ENCODE measurements at regions not wholly inside any gene's neighbourhood (a gene's known extent, or its start where the extent isn't known, plus 50 kb on each side); places are given as distances from the start of the nearest gene placed in this dataset.

DNA sequence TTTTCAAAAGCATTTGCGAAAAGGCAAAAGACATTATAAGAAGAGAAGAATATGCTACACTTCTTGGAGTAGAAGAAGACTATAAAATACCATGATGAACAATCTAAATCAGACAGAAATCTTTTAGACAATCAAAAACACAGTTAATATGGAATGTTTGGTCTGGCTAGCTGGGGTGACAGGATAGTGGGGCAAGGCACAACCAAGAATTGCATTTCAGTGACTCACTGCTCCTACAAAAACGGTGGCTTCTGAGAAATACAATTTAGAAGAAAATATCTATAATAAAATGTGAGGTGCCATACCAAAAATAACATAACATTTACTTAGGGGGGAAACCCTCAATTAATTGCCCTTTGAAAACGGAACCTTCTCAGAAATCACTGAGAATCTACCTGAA is 363.4 kb downstream of the NPR3 start:
- TF ChIP-seq, protein P1, sequence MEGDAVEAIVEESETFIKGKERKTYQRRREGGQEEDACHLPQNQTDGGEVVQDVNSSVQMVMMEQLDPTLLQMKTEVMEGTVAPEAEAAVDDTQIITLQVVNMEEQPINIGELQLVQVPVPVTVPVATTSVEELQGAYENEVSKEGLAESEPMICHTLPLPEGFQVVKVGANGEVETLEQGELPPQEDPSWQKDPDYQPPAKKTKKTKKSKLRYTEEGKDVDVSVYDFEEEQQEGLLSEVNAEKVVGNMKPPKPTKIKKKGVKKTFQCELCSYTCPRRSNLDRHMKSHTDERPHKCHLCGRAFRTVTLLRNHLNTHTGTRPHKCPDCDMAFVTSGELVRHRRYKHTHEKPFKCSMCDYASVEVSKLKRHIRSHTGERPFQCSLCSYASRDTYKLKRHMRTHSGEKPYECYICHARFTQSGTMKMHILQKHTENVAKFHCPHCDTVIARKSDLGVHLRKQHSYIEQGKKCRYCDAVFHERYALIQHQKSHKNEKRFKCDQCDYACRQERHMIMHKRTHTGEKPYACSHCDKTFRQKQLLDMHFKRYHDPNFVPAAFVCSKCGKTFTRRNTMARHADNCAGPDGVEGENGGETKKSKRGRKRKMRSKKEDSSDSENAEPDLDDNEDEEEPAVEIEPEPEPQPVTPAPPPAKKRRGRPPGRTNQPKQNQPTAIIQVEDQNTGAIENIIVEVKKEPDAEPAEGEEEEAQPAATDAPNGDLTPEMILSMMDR (IDR thresholded peaks at IDR 0.05): no peak

- TF ChIP-seq, protein P1 (IDR thresholded peaks at IDR 0.05): no peak
These were observed 364.6 kb downstream of the NPR3 start for GRCh38 chr5:33075731-33076130.

DNA sequence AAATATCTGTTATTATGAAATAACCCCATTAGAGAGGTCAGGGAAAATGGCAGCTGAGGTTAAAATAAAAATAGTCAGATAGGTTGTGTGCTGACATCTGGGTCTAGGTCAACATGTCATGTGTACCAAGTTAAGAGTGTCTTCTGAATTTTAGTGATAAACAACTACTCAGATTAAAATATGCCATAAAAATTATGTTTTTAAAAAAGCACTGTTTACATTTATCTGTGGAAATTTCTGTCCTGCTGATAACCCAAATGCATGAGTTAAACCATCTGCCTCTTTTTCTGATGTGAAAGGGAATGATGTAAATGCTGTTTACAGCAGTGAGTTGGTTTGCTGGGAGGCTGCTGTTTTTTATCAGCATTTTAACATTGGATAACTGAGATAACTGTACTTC is 361.2 kb upstream of the TARS1 start:
- TF ChIP-seq, protein P1 (IDR thresholded peaks at IDR 0.05): no peak

DNA sequence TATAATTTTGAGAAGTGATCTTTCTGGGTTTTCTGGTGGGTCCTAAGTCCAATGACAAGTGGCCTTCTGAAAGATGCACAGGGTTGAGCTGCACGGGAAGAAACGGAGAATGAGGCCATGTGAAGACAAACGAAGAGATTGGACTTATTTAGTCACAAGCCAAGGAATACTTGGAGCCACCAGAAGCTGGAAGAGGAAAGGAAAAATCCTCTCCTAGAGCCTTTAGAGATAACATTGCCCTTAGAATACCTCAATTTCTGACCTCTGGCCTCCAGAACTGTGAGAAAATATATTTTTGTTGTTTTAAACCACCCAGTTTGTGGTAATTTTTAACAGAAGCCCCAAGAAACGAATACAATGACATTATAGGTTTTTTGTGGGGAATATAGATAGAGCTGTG is 360.5 kb upstream of the TARS1 start:
- TF ChIP-seq, protein P1 (IDR thresholded peaks at IDR 0.05): no peak

DNA sequence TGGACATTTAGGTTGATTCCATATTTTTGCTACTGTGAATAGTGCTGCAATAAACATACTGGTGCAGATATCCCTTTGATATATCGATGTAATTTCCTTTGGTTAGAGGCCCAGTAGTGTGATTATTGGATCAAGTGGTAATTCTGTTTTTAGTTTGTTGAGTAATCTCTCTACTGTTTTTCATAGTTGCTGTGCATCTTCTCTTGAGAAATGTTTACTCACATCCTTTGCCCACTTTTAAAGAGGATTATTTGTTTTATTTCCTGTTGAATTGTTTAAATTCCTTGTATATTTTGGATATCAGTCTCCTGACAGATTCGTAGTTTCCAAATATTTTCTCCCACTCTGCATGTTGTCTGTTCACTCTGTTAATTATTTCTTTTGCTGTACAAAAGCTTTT is 352.6 kb upstream of the TARS1 start:
- TF ChIP-seq, protein P1 (IDR thresholded peaks at IDR 0.05): no peak

- TF ChIP-seq, protein P1 (IDR thresholded peaks at IDR 0.05): no peak
These were observed 349.0 kb upstream of the TARS1 start for GRCh38 chr5:33091571-33092363.

DNA sequence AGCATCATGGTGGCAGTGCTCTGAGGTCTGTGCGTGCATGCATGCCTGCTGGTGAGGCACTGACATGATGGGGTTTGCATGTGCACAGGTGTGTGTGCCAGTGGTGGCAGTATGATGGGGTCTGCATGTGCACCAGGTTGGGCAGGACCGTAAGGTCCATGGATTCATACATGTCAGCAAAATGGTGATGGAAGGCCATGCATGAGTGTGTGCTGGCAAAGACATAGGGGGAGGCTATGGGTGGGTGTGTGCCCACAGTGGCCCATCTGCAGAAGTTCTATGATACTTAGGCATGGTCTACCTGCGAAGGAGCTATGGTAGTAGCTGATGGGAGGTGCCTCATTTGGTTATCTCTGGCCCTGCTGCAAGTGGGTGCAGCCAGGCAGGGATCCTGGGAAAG is 348.0 kb upstream of the TARS1 start:
- TF ChIP-seq, protein P1 (IDR thresholded peaks at IDR 0.05): no peak

- TF ChIP-seq, protein P1 (IDR thresholded peaks at IDR 0.05): no peak
These were observed 338.2 kb upstream of the TARS1 start for GRCh38 chr5:33102551-33102950.
